GM18858 (cell line): ENCODE measurements at regions not wholly inside any gene's neighbourhood (a gene's known extent, or its start where the extent isn't known, plus 50 kb on each side); places are given as distances from the start of the nearest gene placed in this dataset.

Experiments used
- ATAC-seq: cut with Tn5 transposase; IDR thresholded peaks from one replicate; pipeline ENCODE4 v1.9.1; 2021; ENCODE audit not compliant: unreplicated experiment

DNA sequence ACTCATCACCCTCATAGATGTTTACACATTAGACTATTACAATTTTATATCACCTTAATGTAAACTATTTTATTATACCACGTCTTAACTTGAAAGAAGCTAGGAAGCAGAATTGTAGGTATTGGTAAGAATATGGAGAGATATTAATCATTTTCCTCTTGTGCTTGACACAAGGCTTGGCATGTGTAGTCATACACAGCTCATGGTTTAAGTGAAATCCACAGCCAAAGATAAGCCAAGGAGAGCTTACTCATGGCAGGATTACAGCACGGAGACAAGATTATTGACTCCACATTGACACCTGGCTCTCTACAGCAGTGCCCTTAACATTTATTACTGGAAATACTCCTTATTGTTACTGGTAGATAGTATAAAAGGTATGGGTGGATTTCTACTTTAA is 68.4 kb upstream of the ADGRL4 start:
- ATAC-seq, result no peak

DNA sequence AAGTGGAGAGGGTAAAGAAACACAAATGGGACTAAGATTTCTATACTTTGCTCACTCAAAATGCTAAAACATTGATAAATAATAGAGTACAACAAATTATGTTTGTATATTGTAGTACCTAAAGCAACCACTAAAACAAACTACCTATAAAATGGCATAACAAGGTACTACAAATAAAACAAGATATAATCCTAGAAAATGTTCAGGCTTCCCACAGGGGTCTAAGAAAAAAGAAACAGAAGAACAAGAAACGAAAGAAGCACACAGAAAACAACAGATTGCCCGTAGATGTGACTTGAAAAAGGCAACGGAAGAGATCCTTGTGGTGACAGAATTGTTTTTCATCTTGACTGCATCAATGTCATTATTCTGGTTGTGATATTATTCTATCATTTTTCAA is 63.3 kb upstream of the ADGRL4 start:
- no peak for ATAC-seq

GRCh38 chr1:79059341-79059740 is 52.8 kb upstream of the ADGRL4 start:
- no peak for ATAC-seq
